ENCODE measurements at regions not wholly inside any gene's neighbourhood (a gene's known extent, or its start where the extent isn't known, plus 50 kb on each side); places are given as distances from the start of the nearest gene placed in this dataset.

- DNase-seq = no peak
Observed at GRCh38 chr17:71315568-71315967, 805.3 kb upstream of the SOX9 start.

GRCh38 chr17:71316176-71316897 lies 804.5 kb upstream of the SOX9 start:
- no peak for DNase-seq

GRCh38 chr17:71320009-71320796 lies 800.6 kb upstream of the SOX9 start:
- DNase-seq = no peak

DNA sequence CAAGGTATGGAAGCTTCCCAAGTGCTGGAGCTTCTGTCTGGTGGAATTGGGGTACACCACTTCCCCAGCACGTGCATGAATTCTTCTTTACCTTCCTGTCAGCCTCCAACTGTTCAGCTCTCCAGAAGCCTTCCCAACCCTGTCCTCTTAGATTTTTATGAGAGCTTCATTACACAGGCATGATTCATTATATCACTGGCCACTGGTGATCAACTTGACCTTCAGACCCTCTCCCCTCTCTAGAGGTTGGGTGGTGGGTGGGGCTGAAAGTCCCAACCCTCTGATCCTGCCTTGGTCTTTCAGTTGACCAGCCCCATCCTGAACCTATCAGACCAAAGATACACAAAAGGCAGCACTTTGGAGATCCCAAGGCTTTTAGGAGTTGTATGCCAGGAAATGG lies 795.7 kb upstream of the SOX9 start:
- DNase-seq = no peak

GRCh38 chr17:71325886-71326285 lies 794.9 kb upstream of the SOX9 start:
- DNase-seq = no peak

GRCh38 chr17:71327376-71328059 lies 793.3 kb upstream of the SOX9 start:
- no peak for DNase-seq

GRCh38 chr17:71329310-71330098 lies 791.3 kb upstream of the SOX9 start:
- no peak for DNase-seq

DNA sequence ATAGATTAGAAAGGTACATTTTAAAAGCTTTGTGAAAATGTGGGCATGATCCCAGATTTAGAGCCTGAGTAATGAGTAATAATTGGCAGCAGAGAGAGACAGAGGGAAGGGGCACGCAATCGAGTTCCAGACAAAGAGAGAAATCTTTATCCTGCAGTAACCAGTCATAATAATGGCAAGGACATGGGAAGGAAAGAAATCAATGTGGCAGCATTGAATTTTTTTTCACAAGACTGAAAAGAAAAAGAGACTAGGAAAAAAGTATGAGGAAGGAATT lies 790.8 kb upstream of the SOX9 start:
- no peak for DNase-seq

- DNase-seq = no peak
Observed at GRCh38 chr17:71331754-71332325, 789.0 kb upstream of the SOX9 start.

GRCh38 chr17:71334048-71334751 lies 786.6 kb upstream of the SOX9 start:
- no peak for DNase-seq

DNA sequence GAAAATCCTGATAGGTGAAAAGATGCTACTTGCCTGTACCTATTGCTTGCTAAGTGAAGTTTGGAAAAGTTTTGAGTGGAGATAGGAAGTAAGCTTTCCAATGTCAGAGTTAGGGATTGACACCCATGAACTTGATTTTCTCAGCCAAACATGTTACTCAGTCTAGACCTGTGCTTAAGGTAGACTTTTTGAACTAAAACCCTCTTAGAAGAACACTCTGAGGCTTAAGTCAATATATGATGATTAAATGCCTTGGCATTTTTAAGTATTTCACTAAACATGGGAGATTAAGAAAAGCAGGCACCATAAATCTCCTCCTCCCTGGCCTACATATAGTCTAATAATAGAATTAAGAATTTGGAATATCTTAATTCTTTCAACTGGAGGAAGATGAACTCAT lies 785.6 kb upstream of the SOX9 start:
- DNase-seq = no peak

GRCh38 chr17:71337938-71338337 lies 782.9 kb upstream of the SOX9 start:
- no peak for DNase-seq

GRCh38 chr17:71338396-71338795 lies 782.4 kb upstream of the SOX9 start:
- DNase-seq = no peak

- DNase-seq = no peak
Observed at GRCh38 chr17:71339206-71339605, 781.6 kb upstream of the SOX9 start.

DNA sequence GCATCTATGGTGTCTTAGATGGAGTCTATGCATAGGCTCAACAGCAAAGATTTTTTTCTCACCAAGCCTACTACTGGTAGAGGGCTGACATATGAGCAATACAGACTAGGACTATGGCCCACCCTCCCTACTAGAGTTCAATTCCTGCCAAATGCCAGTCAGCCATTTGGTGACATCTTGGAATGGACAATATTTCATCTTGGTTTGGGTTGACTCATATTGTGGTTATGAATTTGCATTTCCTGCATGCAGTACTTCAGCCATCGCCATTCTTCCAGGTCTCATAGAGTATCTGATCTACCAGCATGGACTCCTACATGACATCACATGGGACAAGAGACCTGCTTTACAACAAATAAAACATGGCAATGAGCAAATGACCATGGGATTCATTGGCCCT lies 778.1 kb upstream of the SOX9 start:
- DNase-seq = no peak

DNA sequence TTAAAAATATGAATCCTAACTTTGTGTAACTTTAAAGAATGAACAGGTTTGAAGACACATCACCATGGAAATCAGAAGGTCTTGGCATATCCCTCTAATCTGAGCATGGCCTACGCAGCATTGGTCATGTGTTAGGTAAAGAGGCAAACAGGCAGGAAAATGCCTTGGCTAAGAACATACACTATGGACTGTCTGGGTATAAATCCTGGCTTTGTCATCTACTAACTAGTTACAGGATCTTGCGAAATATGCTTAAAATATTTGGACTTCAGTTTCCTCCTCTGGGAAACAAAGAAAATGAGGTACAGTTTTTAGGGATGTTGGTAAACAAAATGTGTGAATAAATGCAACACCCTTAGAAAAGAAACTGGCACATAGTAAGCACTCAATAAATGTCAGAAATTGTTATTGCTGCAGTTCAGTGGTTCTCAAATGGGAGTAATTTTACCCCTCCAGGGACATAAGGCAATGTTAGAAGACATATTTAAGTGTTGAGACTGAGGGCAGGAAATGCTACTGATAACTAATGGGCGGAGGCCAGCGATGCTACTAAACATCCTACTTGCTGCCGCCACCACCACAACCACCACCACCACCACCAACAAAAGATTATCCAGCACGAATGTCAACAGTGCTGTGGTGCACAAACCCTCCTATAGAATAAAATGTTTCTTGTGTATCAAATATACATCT lies 770.8 kb upstream of the SOX9 start:
- DNase-seq = no peak

DNA sequence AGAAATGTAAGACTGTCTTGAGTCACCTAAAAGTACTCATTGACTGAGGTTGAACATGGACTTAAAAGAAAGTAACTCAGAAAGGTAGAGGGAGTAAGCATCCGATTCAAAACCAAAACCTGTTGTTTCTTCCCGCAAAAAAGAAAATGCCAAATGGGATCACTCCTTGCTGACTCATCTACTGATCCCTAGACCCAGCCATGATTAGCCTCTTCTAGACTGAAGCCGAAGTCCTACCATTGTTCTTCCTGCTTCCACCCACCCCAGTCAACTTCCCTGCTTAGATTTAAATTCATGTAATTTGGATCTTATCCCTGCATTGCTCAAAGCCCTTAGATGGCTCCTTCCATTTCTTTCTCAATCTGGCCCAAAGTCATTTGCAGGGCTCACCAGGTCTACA lies 760.5 kb upstream of the SOX9 start:
- no peak for DNase-seq

DNA sequence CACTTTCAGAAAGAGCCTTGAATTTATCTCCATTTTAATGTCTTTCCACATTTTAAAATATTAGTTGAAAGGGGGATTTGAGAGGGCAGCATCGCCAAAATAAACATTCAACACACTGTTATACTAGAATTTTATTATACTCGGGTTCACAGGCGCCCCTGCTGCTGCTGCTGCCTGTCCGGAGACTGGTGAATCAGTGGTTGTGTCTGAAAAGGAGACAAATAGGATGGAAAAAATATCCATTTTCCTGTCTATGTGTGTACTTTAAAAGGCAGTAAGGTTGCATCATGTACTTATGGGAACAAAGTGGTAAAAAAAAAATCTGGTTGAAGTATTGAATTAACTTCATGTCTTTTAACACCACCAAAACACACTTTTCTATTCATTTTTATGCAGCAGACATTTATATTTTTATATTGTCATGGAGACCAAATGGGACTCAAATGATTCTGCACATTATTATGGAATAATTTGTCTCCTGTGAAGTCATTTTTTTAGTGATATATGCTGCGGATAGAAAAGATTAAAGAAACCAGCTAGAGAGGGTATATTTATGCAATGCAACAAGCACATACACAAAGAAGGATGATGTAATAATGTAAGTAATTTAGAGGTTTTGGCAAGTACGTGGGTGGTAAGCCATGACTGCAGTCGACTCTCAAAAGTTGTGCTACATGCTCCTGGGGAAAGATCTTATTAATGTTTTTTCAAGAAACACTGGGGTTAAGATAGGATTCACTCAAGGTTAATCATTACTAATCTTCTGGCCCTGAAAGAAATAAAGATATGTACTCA lies 759.0 kb upstream of the SOX9 start:
- no peak for DNase-seq

- no peak for DNase-seq
Observed at GRCh38 chr17:71363661-71364060, 757.2 kb upstream of the SOX9 start.

DNA sequence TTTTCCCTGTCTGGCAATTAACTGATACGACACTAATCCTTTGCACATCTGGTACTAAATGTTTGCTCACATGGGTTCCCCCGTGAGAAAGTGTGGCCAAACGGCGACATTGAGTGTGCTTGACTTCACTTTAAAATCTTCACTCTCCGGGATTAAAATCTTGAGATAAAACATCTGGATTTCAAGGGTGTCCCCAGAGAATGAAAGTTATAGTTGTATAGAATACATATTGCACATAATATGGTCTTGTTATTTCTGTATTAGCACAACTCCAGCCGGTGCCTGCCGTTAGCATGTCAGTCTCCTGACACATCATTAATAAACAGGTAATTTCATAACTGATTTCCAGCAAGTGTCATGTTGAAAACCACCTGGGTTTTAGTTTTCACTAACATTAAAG lies 749.0 kb upstream of the SOX9 start:
- DNase-seq = no peak

DNA sequence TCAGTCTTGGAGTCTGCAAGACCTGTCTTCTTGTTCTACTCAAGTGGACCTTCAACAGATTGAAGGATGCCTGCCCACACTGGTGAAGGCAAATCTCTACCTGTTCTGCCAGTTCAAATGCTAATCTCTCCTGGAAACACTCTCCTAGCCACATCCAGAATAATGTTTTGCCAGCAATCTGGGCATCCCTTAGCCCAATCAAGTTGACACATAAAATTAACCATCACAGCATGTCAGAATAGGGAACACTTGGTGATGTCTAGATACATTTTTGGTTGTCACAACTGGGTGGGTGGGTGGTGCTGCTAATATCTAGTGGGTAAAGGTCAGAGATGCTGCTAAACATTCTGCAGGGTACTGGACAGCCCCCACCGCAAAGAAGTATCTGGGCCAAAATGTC lies 744.9 kb upstream of the SOX9 start:
- DNase-seq = no peak

All from hematopoietic multipotent progenitor cell treated with erythropoietin and hydrocortisone succinate and interleukin-3 and kit ligand, for 6 days (in vitro differentiated cells).